Endothelial cell of umbilical vein (primary cell): ENCODE measurements at regions not wholly inside any gene's neighbourhood (a gene's known extent, or its start where the extent isn't known, plus 50 kb on each side); places are given as distances from the start of the nearest gene placed in this dataset.

Experiments used
- BruUV-seq: library from RNA; stranded (reverse); fragments of 400-500 nt; replicated peaks from 2 replicates; lab custom pipeline; 2021; lab: Mats Ljungman, UMichigan
- CTCF ChIA-PET: fragments of 300-600, 350-600 bp; sonication (Branson Sonifier 250); formaldehyde crosslinking; loops from one replicate; lab custom pipeline; 2021; ENCODE audit warnings: antibody characterized with exemption, inconsistent platforms; lab: Charles Lee
- POLR2A ChIA-PET: fragments of 300-600, 350-600 bp; sonication (Branson Sonifier 250); formaldehyde crosslinking; loops from one replicate; lab custom pipeline; 2021; ENCODE audit warnings: antibody characterized with exemption, inconsistent platforms; lab: Charles Lee
- DNase-seq: peaks from one replicate; pipeline ENCODE4 v3.0.0-alpha.2; 2011; ENCODE audit warnings: low read depth, low spot score
- FAIRE-seq: peaks from 2 replicates; lab custom pipeline; 2011; peaks lifted over from hg19 to GRCh38; lab: Jason Lieb, UNC
- H2AFZ ChIP-seq: 2 replicates; pipeline ENCODE4 v1.6.0; 2012; ENCODE audit warnings: low read depth, low read length, control low read depth, inconsistent platforms
- H3K27ac ChIP-seq: 2 replicates; pipeline ENCODE4 v1.5.1; 2011; ENCODE audit warnings: low read depth, mild to moderate bottlenecking, control low read depth, low read length, moderate library complexity; ENCODE audit not compliant: insufficient read depth
- H3K27me3 ChIP-seq, 2 experiments: 2 replicates each; pipeline versions ENCODE4 v1.6.0 to v1.6.1; 2011; ENCODE audit warnings: low read length in 2 of 2, mixed read lengths in 1 of 2; ENCODE audit not compliant: control insufficient read depth in 2 of 2, insufficient read depth in 2 of 2
- H3K36me3 ChIP-seq, 2 experiments: 2 replicates in 1 of 2; 3 replicates in 1 of 2; pipeline ENCODE4 v1.5.1; 2011; ENCODE audit warnings: low read length in 2 of 2, mild to moderate bottlenecking in 1 of 2, moderate library complexity in 1 of 2; ENCODE audit not compliant: control insufficient read depth in 2 of 2, insufficient read depth in 2 of 2; ENCODE audit errors: extremely low read depth in 1 of 2
- H3K4me1 ChIP-seq: 3 replicates; pipeline ENCODE4 v1.5.1; 2011; ENCODE audit warnings: mild to moderate bottlenecking, low read length; ENCODE audit not compliant: control insufficient read depth, insufficient read depth; ENCODE audit errors: extremely low read depth
- H3K4me2 ChIP-seq: 2 replicates; pipeline ENCODE4 v1.6.1; 2011; ENCODE audit warnings: low read length, control low read depth, mixed read lengths; ENCODE audit not compliant: insufficient read depth
- H3K4me3 ChIP-seq, 3 experiments: fragments of 200-600 bp in 1 of 3; sonication (generic), shearing (Covaris generic) in 1 of 3; replicated peaks in 1 of 3; 2 replicates each; pipeline ENCODE4 v1.5.1; 2011 to 2016; ENCODE audit warnings: control low read depth in 3 of 3, low read length in 3 of 3, mild to moderate bottlenecking in 2 of 3, inconsistent platforms in 1 of 3, low read depth in 1 of 3, moderate library complexity in 1 of 3; ENCODE audit not compliant: insufficient read depth in 1 of 3
- H3K79me2 ChIP-seq: 2 replicates; pipeline ENCODE4 v1.6.0; 2012; ENCODE audit warnings: low read length, inconsistent platforms; ENCODE audit not compliant: control insufficient read depth, insufficient read depth
- H3K9ac ChIP-seq: replicated peaks from 2 replicates; pipeline ENCODE3; 2011; ENCODE audit warnings: low read length, control low read depth; ENCODE audit not compliant: insufficient read depth; ENCODE audit errors: extremely low read depth
- H3K9me1 ChIP-seq: replicated peaks from 3 replicates; pipeline ENCODE4 v1.6.0; 2011; ENCODE audit warnings: mild to moderate bottlenecking, low read length; ENCODE audit not compliant: control insufficient read depth, insufficient read depth; ENCODE audit errors: extremely low read depth
- H3K9me3 ChIP-seq: replicated peaks from 2 replicates; pipeline ENCODE4 v1.5.1; 2012; ENCODE audit warnings: low read length, inconsistent platforms; ENCODE audit not compliant: control insufficient read depth, insufficient read depth
- H4K20me1 ChIP-seq: replicated peaks from 2 replicates; pipeline ENCODE3; 2011; ENCODE audit warnings: mild to moderate bottlenecking, low read length; ENCODE audit not compliant: control insufficient read depth, insufficient read depth; ENCODE audit errors: extremely low read depth
- CTCF ChIP-seq, 2 donors: IDR thresholded peaks; 1 replicate in 1 of 2; 2 replicates in 1 of 2; pipeline ENCODE4 v1.5.1; 2011; ENCODE audit warnings: low read length in 2 of 2, mild to moderate bottlenecking in 2 of 2, moderate library complexity in 2 of 2, control low read depth in 1 of 2, inconsistent platforms in 1 of 2, low read depth in 1 of 2; ENCODE audit not compliant: insufficient read depth in 1 of 2; ENCODE audit errors: extremely low read depth in 1 of 2
- EZH2 ChIP-seq: IDR thresholded peaks from 2 replicates; pipeline ENCODE4 v1.6.1; 2012; ENCODE audit warnings: borderline replicate concordance, low read depth, mild to moderate bottlenecking, moderate library complexity, low read length, inconsistent platforms; ENCODE audit not compliant: severe bottlenecking
- FOS ChIP-seq: IDR thresholded peaks from 2 replicates; pipeline ENCODE4 v1.6.1; 2011; ENCODE audit warnings: mild to moderate bottlenecking, low read length, moderate library complexity, borderline replicate concordance; ENCODE audit not compliant: insufficient read depth
- GATA2 ChIP-seq: IDR thresholded peaks from 2 replicates; pipeline ENCODE4 v1.7.0; 2011; ENCODE audit warnings: low read depth, mild to moderate bottlenecking, moderate library complexity, mixed read lengths, low read length; ENCODE audit not compliant: insufficient read length, insufficient read depth
- JUN ChIP-seq: IDR thresholded peaks from 2 replicates; pipeline ENCODE4 v1.6.1; 2011; ENCODE audit warnings: borderline replicate concordance, low read depth; ENCODE audit not compliant: insufficient read length, insufficient read depth
- MAX ChIP-seq: IDR thresholded peaks from 2 replicates; pipeline ENCODE4 v1.6.1; 2011; ENCODE audit not compliant: insufficient read depth, insufficient read length
- MYC ChIP-seq: IDR thresholded peaks from one replicate; pipeline ENCODE4 v1.6.1; 2011; ENCODE audit warnings: mild to moderate bottlenecking, low read depth, low read length
- POLR2A ChIP-seq: IDR thresholded peaks from 2 replicates; pipeline ENCODE4 v1.6.1; 2012; ENCODE audit warnings: low read depth, mild to moderate bottlenecking, control low read depth, low read length
- POLR2AphosphoS5 ChIP-seq: IDR thresholded peaks from 2 replicates; pipeline ENCODE4 v1.6.1; 2012; ENCODE audit warnings: low read depth, mild to moderate bottlenecking, control low read depth, low read length, moderate library complexity; ENCODE audit not compliant: insufficient read depth
- dilution Hi-C: fragments of 300-500 bp; cut with MboI; formaldehyde crosslinking; loops from one replicate; pipeline ENCODE4 v1.15.0; 2019; ENCODE audit warnings: low sequenced_read_pairs; ENCODE audit not compliant: extremely low pct_ligation_motif_present
- intact Hi-C: fragments of 100-400 bp; cut with micrococcal nuclease; formaldehyde crosslinking; loops from one replicate; pipeline ENCODE4 v1.10.0; 2022

GRCh38 chr18:24544949-24545348 is 84.5 kb downstream of the HRH4 start:
- Histone ChIP-seq H3K9ac (no peak overlapping the region), H3K27me3 (peaks cover 3 to 5% of the 10 kb centered on the region in 2 experiments), H3K27ac (no peak overlapping the region), H3K36me3 (no peaks in the 10 kb centered on the region), H3K9me1 (no peaks in the 10 kb centered on the region), H3K79me2 (no peaks in the 10 kb centered on the region), H3K4me1 (no peaks in the 10 kb centered on the region), H3K4me2 (no peak overlapping the region), H3K4me3 (no peak overlapping the region), H3K9me3 (no peaks in the 10 kb centered on the region), H2AFZ (no peak overlapping the region), H4K20me1 (no peaks in the 10 kb centered on the region)
- ChIA-PET POLR2A (no interaction called here), CTCF (interaction anchor here (2.4 to 3.5 kb wide), 2 partner anchors 181 to 1351 kb away, joined by 16 to 28 read pairs; no protein-coding TSS in a partner anchor)
- FAIRE-seq (no peak), DNase-seq (no peak)
- no TSS peak for BruUV-seq
- TF ChIP-seq GATA2 (no peak), JUN (no peak), MAX (no peak), EZH2 (no peak), MYC (no peak), POLR2AphosphoS5 (no peak), FOS (no peak), CTCF (IDR thresholded peaks at IDR 0.05; ENCODE audit: extremely low read depth in 1 of 2, insufficient read depth in 1 of 2, low read depth in 1 of 2, low read length in 2 of 2) (no peak), POLR2A (no peak)
- dilution Hi-C loops = no loop called here
- intact Hi-C loops = loop anchor here (1.0 to 10.0 kb wide), 5 partner anchors 56 to 1351 kb away; no protein-coding TSS in a partner anchor
